Esophagus muscularis mucosa (tissue), 4 donors: ENCODE measurements at regions not wholly inside any gene's neighbourhood (a gene's known extent, or its start where the extent isn't known, plus 50 kb on each side); places are given as distances from the start of the nearest gene placed in this dataset.
"Not testable (repeated sequence)": the region's sequence is repeated elsewhere in the genome, so short reads cannot be mapped to it uniquely, and the experiment has no call there.

Experiments
- DNase-seq: peaks from one replicate; pipeline ENCODE4 v3.0.0-alpha.2; 2017; ENCODE audit errors: extremely low spot score
- H3K27ac ChIP-seq, 4 donors: fragments of 200-600 bp; sonication (generic); replicated peaks in 1 of 4; 1 replicate in 3 of 4; 2 replicates in 1 of 4; pipeline ENCODE4 v1.5.1; 2016 to 2019; ENCODE audit warnings: mild to moderate bottlenecking in 1 of 4
- H3K27me3 ChIP-seq, 4 donors: fragments of 200-600 bp; sonication (generic); one replicate each; pipeline versions ENCODE4 v1.5.1 to v1.6.0; 2016 to 2019
- H3K36me3 ChIP-seq, 4 donors: fragments of 200-600 bp; sonication (generic); one replicate each; pipeline ENCODE4 v1.5.1; 2016 to 2019
- H3K4me1 ChIP-seq, 4 donors: fragments of 200-600 bp; sonication (generic); one replicate each; pipeline ENCODE4 v1.5.1; 2016 to 2019
- H3K4me3 ChIP-seq, 4 donors: fragments of 200-600 bp; sonication (generic); 1 replicate in 2 of 4; 2 replicates in 2 of 4; pipeline ENCODE4 v1.5.1; 2016 to 2019; ENCODE audit warnings: mild to moderate bottlenecking in 4 of 4, moderate library complexity in 1 of 4
- H3K9me3 ChIP-seq, 4 donors: fragments of 200-600 bp; sonication (generic); 1 replicate in 3 of 4; 2 replicates in 1 of 4; pipeline ENCODE4 v1.5.1; 2016 to 2019
- CTCF ChIP-seq, 3 experiments: fragments of 200-600 bp in 2 of 3; fragments of 450-650 bp in 1 of 3; sonication (generic) in 2 of 3; IDR thresholded peaks; one replicate each; pipeline ENCODE4 v1.5.1; 2017 to 2019; ENCODE audit warnings: antibody characterized with exemption in 3 of 3, mild to moderate bottlenecking in 2 of 3, moderate library complexity in 1 of 3
- EP300 ChIP-seq: sonication (generic); formaldehyde crosslinking; IDR thresholded peaks from one replicate; pipeline ENCODE4 v1.6.1; 2017; ENCODE audit warnings: antibody characterized with exemption
- POLR2A ChIP-seq: fragments of 450-650 bp; IDR thresholded peaks from one replicate; pipeline ENCODE4 v1.6.1; 2017; ENCODE audit warnings: antibody characterized with exemption, moderate library complexity, mild to moderate bottlenecking, low read depth
- POLR2AphosphoS5 ChIP-seq, 2 donors: sonication (generic); formaldehyde crosslinking; IDR thresholded peaks; one replicate each; pipeline ENCODE4 v1.6.1; 2017; ENCODE audit warnings: antibody characterized with exemption in 2 of 2
- WGBS: methylation state at CpG from one replicate; pipeline ENCODE4 v1.1.5; 2018; 5-methylcytosine and 5-hydroxymethylcytosine counted together
- intact Hi-C: fragments of 100-400 bp; cut with DNase I; formaldehyde crosslinking; loops from one replicate; pipeline ENCODE4 v1.15.1; 2023
- small RNA-seq, 3 donors: library from RNA; depleted of rRNA; stranded (forward); fragments of <200 nt; gene quantifications; one replicate each; pipeline ENCODE3, GENCODE V24; 2016

- Histone ChIP-seq H3K36me3 (no peaks in the 10 kb centered on the region), H3K27ac (no peak overlapping the region), H3K27me3 (peaks cover 0 to 68% (median 5%) of the 10 kb centered on the region in 4 donors), H3K4me3 (no peak overlapping the region), H3K4me1 (no peaks in the 10 kb centered on the region), H3K9me3 (no peaks in the 10 kb centered on the region)
- TF ChIP-seq POLR2AphosphoS5 (IDR thresholded peaks at IDR 0.05) (no peak), POLR2A (no peak)
- 55% methylated on average over 7 of the region's 7 CpGs for WGBS
- no peak for DNase-seq
- intact Hi-C loops = no loop called here
Observed at GRCh38 chr6:27532820-27533538, 60.1 kb upstream of the ZNF184 start.

GRCh38 chr6:27531772-27532459, 59.0 kb upstream of the ZNF184 start:
- intact Hi-C loops = no loop called here
- TF ChIP-seq POLR2A (no peak), CTCF (IDR thresholded peaks at IDR 0.05) (no peak), EP300 (no peak)
- Histone ChIP-seq H3K27me3 (peaks cover 0 to 57% (median 5%) of the 10 kb centered on the region in 4 donors), H3K4me1 (no peaks in the 10 kb centered on the region), H3K36me3 (no peaks in the 10 kb centered on the region), H3K27ac (no peak overlapping the region), H3K9me3 (no peaks in the 10 kb centered on the region), H3K4me3 (no peak overlapping the region)
- 86% methylated on average over 17 of the region's 17 CpGs for WGBS
- no peak for DNase-seq

GRCh38 chr6:27529796-27530195, 56.9 kb upstream of the ZNF184 start:
- H3K9me3 ChIP-seq, H3K36me3 ChIP-seq, DNase-seq, H3K4me1 ChIP-seq, intact Hi-C loops, H3K4me3 ChIP-seq, H3K27ac ChIP-seq: not testable (repeated sequence)
- peaks cover 0 to 37% (median 2%) of the 10 kb centered on the region in 4 donors for H3K27me3 ChIP-seq
- 79% methylated on average over 24 of the region's 24 CpGs for WGBS

- DNase-seq = no peak
- intact Hi-C loops = no loop called here
- Histone ChIP-seq H3K36me3 (no peaks in the 10 kb centered on the region), H3K27ac (no peak overlapping the region), H3K4me1 (no peaks in the 10 kb centered on the region), H3K9me3 (no peaks in the 10 kb centered on the region), H3K4me3 (no peak overlapping the region), H3K27me3 (peaks cover 0 to 29% (median 2%) of the 10 kb centered on the region in 4 donors)
- no peak for TF ChIP-seq POLR2AphosphoS5 (IDR thresholded peaks at IDR 0.05)
- no peak for TF ChIP-seq CTCF (IDR thresholded peaks at IDR 0.05)
Observed at GRCh38 chr6:27528714-27529113, 55.8 kb upstream of the ZNF184 start.

Small RNA genes in the stretch of these regions (small RNA-seq; reads per million reads assigned to genes)
- gene AL031229.1 = 0 reads per million in 3 donors
- 0 reads per million in 3 donors for gene HIST1H4PS1
- gene RNU6-471P = 0 reads per million in 3 donors
